ENCODE measurements at regions not wholly inside any gene's neighbourhood (a gene's known extent, or its start where the extent isn't known, plus 50 kb on each side); places are given as distances from the start of the nearest gene placed in this dataset.

GRCh38 chr13:79749984-79750551, 269.1 kb downstream of the NDFIP2 start:
- Histone ChIP-seq H3K27me3 (ENCODE audit: insufficient read depth, insufficient read length) (no peaks in the 10 kb centered on the region), H3K4me1 (ENCODE audit: insufficient read depth, insufficient read length) (no peaks in the 10 kb centered on the region), H3K9me3 (ENCODE audit: insufficient read depth, low read length) (peaks cover 11% of the 10 kb centered on the region; the same call in 1 of the 2 replicates), H3K9ac (ENCODE audit: insufficient read length, low read depth) (no peak overlapping the region), H3K4me3 (ENCODE audit: insufficient read length, low read depth) (no peak overlapping the region), H3K36me3 (ENCODE audit: insufficient read depth, insufficient read length, low read length) (no peaks in the 10 kb centered on the region)
- TF ChIP-seq ZNF274 (IDR thresholded peaks at IDR 0.05; ENCODE audit: low read depth, low read length), result no peak
- no peak for TF ChIP-seq YY1 (IDR thresholded peaks at IDR 0.05; ENCODE audit: insufficient read depth, insufficient read length)
- TF ChIP-seq SUZ12 (IDR thresholded peaks at IDR 0.05; ENCODE audit: extremely low read depth, insufficient read depth, insufficient read length), result no peak
- peak; percentile 60 for DNase-seq (ENCODE audit: low read depth, low spot score)

- Histone ChIP-seq H3K9ac (ENCODE audit: insufficient read length, low read depth) (no peak overlapping the region), H3K4me3 (ENCODE audit: insufficient read length, low read depth) (no peak overlapping the region), H3K27me3 (ENCODE audit: insufficient read depth, insufficient read length) (no peaks in the 10 kb centered on the region), H3K4me1 (ENCODE audit: insufficient read depth, insufficient read length) (no peaks in the 10 kb centered on the region), H3K36me3 (ENCODE audit: insufficient read depth, insufficient read length, low read length) (no peaks in the 10 kb centered on the region), H3K9me3 (ENCODE audit: insufficient read depth, low read length) (peaks cover 11% of the 10 kb centered on the region; the same call in 1 of the 2 replicates)
- TF ChIP-seq ZNF274 (IDR thresholded peaks at IDR 0.05; ENCODE audit: low read depth, low read length) (no peak), SUZ12 (IDR thresholded peaks at IDR 0.05; ENCODE audit: extremely low read depth, insufficient read depth, insufficient read length) (no peak), YY1 (IDR thresholded peaks at IDR 0.05; ENCODE audit: insufficient read depth, insufficient read length) (no peak)
- no peak for DNase-seq (ENCODE audit: low read depth, low spot score)
Observed at GRCh38 chr13:79749566-79749965, 268.6 kb downstream of the NDFIP2 start.

- TF ChIP-seq YY1 (IDR thresholded peaks at IDR 0.05; ENCODE audit: insufficient read depth, insufficient read length) (no peak), ZNF274 (IDR thresholded peaks at IDR 0.05; ENCODE audit: low read depth, low read length) (no peak), SUZ12 (IDR thresholded peaks at IDR 0.05; ENCODE audit: extremely low read depth, insufficient read depth, insufficient read length) (no peak)
- Histone ChIP-seq H3K36me3 (ENCODE audit: insufficient read depth, insufficient read length, low read length) (no peaks in the 10 kb centered on the region), H3K4me3 (ENCODE audit: insufficient read length, low read depth) (no peak overlapping the region), H3K9me3 (ENCODE audit: insufficient read depth, low read length) (peaks cover 11% of the 10 kb centered on the region; the same call in 1 of the 2 replicates), H3K4me1 (ENCODE audit: insufficient read depth, insufficient read length) (no peaks in the 10 kb centered on the region), H3K27me3 (ENCODE audit: insufficient read depth, insufficient read length) (no peaks in the 10 kb centered on the region), H3K9ac (ENCODE audit: insufficient read length, low read depth) (no peak overlapping the region)
- no peak for DNase-seq (ENCODE audit: low read depth, low spot score)
Observed at GRCh38 chr13:79745081-79745480, 264.1 kb downstream of the NDFIP2 start.

- TF ChIP-seq YY1 (IDR thresholded peaks at IDR 0.05; ENCODE audit: insufficient read depth, insufficient read length) (no peak), ZNF274 (IDR thresholded peaks at IDR 0.05; ENCODE audit: low read depth, low read length) (no peak), SUZ12 (IDR thresholded peaks at IDR 0.05; ENCODE audit: extremely low read depth, insufficient read depth, insufficient read length) (no peak)
- H3K27me3 ChIP-seq (ENCODE audit: insufficient read depth, insufficient read length), result no peaks in the 10 kb centered on the region
- no peaks in the 10 kb centered on the region for H3K36me3 ChIP-seq (ENCODE audit: insufficient read depth, insufficient read length, low read length)
- H3K9ac ChIP-seq (ENCODE audit: insufficient read length, low read depth), result no peak overlapping the region
- H3K4me3 ChIP-seq (ENCODE audit: insufficient read length, low read depth), result no peak overlapping the region
- H3K4me1 ChIP-seq (ENCODE audit: insufficient read depth, insufficient read length), result no peaks in the 10 kb centered on the region
- no peak for DNase-seq (ENCODE audit: low read depth, low spot score)
- H3K9me3 ChIP-seq (ENCODE audit: insufficient read depth, low read length), result peaks cover 11% of the 10 kb centered on the region; the same call in 1 of the 2 replicates
Observed at GRCh38 chr13:79742923-79743322, 262.0 kb downstream of the NDFIP2 start.

GRCh38 chr13:79740991-79741390, 260.0 kb downstream of the NDFIP2 start:
- no peak overlapping the region for H3K4me3 ChIP-seq (ENCODE audit: insufficient read length, low read depth)
- H3K4me1 ChIP-seq (ENCODE audit: insufficient read depth, insufficient read length), result no peaks in the 10 kb centered on the region
- H3K27me3 ChIP-seq (ENCODE audit: insufficient read depth, insufficient read length), result no peaks in the 10 kb centered on the region
- TF ChIP-seq YY1 (IDR thresholded peaks at IDR 0.05; ENCODE audit: insufficient read depth, insufficient read length) (no peak), SUZ12 (IDR thresholded peaks at IDR 0.05; ENCODE audit: extremely low read depth, insufficient read depth, insufficient read length) (no peak), ZNF274 (IDR thresholded peaks at IDR 0.05; ENCODE audit: low read depth, low read length) (no peak)
- DNase-seq (ENCODE audit: low read depth, low spot score), result no peak
- no peaks in the 10 kb centered on the region for H3K36me3 ChIP-seq (ENCODE audit: insufficient read depth, insufficient read length, low read length)
- no peak overlapping the region for H3K9ac ChIP-seq (ENCODE audit: insufficient read length, low read depth)
- H3K9me3 ChIP-seq (ENCODE audit: insufficient read depth, low read length), result 0 out of 2 replicates have a peak, but pooled peaks cover under 1% of the 10 kb centered on the region

- Histone ChIP-seq H3K36me3 (ENCODE audit: insufficient read depth, insufficient read length, low read length) (no peaks in the 10 kb centered on the region), H3K27me3 (ENCODE audit: insufficient read depth, insufficient read length) (no peaks in the 10 kb centered on the region), H3K9ac (ENCODE audit: insufficient read length, low read depth) (no peak overlapping the region), H3K9me3 (ENCODE audit: insufficient read depth, low read length) (no peaks in the 10 kb centered on the region), H3K4me3 (ENCODE audit: insufficient read length, low read depth) (no peak overlapping the region), H3K4me1 (ENCODE audit: insufficient read depth, insufficient read length) (no peaks in the 10 kb centered on the region)
- TF ChIP-seq YY1 (IDR thresholded peaks at IDR 0.05; ENCODE audit: insufficient read depth, insufficient read length), result no peak
- no peak for TF ChIP-seq ZNF274 (IDR thresholded peaks at IDR 0.05; ENCODE audit: low read depth, low read length)
- no peak for TF ChIP-seq SUZ12 (IDR thresholded peaks at IDR 0.05; ENCODE audit: extremely low read depth, insufficient read depth, insufficient read length)
- DNase-seq (ENCODE audit: low read depth, low spot score), result no peak
Observed at GRCh38 chr13:79736356-79736755, 255.4 kb downstream of the NDFIP2 start.

- Histone ChIP-seq H3K4me3 (ENCODE audit: insufficient read length, low read depth) (no peak overlapping the region), H3K4me1 (ENCODE audit: insufficient read depth, insufficient read length) (no peaks in the 10 kb centered on the region), H3K9me3 (ENCODE audit: insufficient read depth, low read length) (no peaks in the 10 kb centered on the region), H3K36me3 (ENCODE audit: insufficient read depth, insufficient read length, low read length) (no peaks in the 10 kb centered on the region), H3K27me3 (ENCODE audit: insufficient read depth, insufficient read length) (no peaks in the 10 kb centered on the region), H3K9ac (ENCODE audit: insufficient read length, low read depth) (no peak overlapping the region)
- TF ChIP-seq SUZ12 (IDR thresholded peaks at IDR 0.05; ENCODE audit: extremely low read depth, insufficient read depth, insufficient read length), result no peak
- no peak for TF ChIP-seq ZNF274 (IDR thresholded peaks at IDR 0.05; ENCODE audit: low read depth, low read length)
- no peak for TF ChIP-seq YY1 (IDR thresholded peaks at IDR 0.05; ENCODE audit: insufficient read depth, insufficient read length)
- no peak for DNase-seq (ENCODE audit: low read depth, low spot score)
Observed at GRCh38 chr13:79735228-79735627, 254.3 kb downstream of the NDFIP2 start.
